ENCODE measurements at regions not wholly inside any gene's neighbourhood (a gene's known extent, or its start where the extent isn't known, plus 50 kb on each side); places are given as distances from the start of the nearest gene placed in this dataset.

GRCh38 chr6:105838171-105838570 is 248.0 kb upstream of the PRDM1 start:
- no peak for DNase-seq

- no peak for DNase-seq
Measured at GRCh38 chr6:105836889-105837288, 249.2 kb upstream of the PRDM1 start.

DNA sequence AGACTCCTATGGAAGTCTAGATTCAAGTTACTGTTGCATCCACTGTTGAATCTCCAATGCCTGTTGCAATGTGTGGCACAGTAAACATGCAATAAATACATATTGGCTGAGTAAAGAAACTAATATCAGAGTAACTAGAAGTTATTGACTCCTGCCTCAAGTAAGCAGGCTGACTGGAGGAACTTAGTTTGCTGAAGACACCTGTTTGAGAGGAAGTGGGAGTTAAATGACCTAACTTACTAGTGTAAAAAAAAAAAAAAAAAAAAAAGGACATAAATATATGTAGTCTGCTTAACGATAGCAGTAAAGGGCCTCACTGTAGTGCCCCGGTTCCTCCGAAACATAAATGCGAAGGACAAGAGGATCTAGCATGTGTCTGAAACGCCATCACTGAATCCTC is 249.8 kb upstream of the PRDM1 start:
- no peak for DNase-seq

- DNase-seq, result peak; percentile 31
Measured at GRCh38 chr6:105835373-105835772, 250.8 kb upstream of the PRDM1 start.

- no peak for DNase-seq
Measured at GRCh38 chr6:105833959-105834947, 251.9 kb upstream of the PRDM1 start.

DNA sequence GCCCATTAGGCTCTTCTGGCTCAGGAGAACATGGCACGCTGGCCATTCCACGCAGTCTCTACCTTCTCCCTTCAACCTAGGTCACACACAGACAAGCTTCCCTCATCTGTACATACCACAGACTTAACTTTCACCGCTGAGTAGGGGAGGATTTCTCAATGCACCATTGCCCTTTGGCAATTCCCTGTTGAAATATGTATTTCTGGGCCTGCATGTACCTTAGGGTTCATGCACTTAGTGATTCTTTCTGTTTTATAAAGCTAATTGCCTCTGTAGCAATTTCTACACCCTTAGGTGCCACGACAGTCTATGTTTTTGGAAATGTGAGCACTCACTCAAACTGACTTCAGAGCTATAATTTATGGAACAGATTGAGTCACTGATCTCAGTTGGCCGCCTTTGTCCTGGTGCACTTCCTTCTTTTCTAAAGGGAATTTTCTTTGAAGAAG is 253.8 kb upstream of the PRDM1 start:
- DNase-seq, result no peak

- no peak for DNase-seq
Measured at GRCh38 chr6:105831311-105832097, 254.6 kb upstream of the PRDM1 start.

DNA sequence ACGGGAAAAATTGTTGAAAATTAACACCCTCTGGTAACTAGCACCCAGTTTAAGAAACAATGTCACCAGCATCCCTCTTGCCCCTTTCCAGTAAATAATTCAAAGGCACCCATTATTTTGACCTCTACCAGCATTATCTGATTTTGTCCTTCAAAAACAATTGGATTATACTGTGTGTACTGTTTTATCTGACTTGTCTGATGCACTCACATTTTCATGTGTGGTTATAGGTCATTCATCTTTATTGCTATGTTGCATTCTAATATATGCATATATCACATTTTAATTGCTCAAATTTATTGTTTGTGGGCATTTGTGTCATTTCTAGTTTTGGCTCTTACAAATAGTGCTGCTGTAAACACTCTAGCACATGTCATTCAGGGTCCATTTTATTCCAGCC is 260.9 kb upstream of the PRDM1 start:
- no peak for DNase-seq

DNA sequence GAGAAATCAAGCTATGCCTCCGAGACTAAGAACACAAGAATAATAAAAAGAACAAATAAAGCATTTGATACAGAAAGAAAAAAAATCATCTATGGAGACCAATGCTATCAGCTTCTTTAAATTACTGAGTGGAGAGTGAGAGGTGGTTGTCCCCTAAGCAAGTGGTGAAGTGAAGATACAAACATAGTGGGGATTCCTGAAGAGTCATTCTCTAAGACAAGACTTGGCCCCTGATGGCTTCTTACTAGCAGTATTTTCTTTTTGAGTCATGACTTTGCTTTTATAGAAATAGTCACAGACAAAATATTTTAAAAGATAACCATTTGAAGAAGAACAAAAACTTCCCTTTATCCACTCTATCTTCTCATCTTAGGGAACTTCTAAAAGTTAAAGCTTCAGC is 261.4 kb upstream of the PRDM1 start:
- no peak for DNase-seq

DNA sequence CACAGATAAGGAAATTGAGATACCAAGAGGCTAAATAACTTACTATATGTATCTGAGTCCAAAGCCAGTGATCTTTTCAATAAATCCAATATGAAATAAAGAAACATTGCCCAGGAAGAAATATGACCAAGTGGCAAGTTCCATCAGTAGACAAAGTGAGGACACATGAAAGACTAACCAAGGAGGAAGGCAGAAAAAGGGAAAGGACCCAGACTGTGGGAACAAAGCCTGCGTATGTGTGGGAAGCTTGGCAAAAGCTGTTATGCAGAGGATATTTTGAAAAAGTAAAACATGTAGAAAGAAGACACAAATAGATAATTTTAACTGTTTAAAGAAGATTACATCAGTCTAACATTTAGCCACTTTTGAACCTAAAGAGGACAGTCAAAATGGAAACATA is 264.4 kb upstream of the PRDM1 start:
- no peak for DNase-seq

DNA sequence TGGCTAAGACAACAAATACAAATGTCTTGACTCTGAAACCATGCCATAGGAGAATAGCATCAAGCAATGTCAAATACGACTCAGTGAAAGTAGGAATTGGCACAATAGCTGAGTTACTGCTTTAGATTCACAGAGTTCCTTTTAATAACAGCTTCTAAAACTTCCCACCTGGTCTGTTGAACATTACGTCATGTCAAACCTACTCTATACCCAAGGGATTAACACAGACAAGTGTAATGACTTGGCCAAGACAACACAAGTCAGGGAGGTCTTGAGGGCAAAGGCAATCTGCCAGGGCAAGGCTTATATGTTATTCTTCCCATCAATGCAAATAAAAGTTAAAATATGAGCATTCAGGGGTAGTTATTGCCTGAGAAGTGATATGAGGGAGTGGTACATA is 265.1 kb upstream of the PRDM1 start:
- no peak for DNase-seq

DNA sequence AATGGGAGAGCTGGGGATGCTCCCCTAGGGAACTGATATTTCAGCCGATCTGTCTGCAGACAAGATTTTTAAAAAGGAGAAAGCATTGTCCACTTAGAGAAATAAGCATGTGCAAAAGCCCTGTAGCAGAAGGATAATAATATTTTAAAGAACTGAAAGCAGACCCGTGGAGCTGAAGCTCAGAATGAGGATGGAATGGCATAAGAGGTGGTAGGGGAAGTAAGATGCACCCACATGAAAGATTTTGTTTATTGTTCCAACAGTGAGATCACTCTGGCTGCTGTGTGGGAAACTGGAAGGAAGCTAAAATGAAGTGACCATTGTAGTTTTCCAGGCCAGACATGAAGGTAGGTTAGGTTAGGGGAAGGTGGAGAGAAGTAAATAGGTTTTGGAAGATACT is 266.4 kb upstream of the PRDM1 start:
- no peak for DNase-seq

GRCh38 chr6:105818505-105818904 is 267.6 kb upstream of the PRDM1 start:
- no peak for DNase-seq

GRCh38 chr6:105817961-105818360 is 268.2 kb upstream of the PRDM1 start:
- DNase-seq, result no peak

DNA sequence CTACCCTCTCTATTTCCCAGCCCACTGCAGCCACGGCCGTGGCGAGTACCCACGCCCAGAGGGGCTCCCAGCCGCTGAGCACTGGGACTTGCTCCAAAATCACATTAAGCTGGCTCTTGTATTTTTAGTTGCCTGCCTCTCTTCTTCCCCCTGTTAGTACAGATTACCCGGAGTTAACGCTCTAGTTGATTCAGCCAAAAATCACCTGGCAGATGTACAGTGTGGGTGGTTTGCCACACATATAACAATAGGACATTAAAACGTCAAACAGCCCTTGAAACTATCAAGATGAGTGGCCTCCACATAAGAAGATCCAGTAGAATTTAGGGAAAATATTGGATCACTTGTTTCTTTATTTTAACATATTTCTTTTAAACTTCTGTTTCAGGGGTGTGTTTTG is 268.8 kb upstream of the PRDM1 start:
- peak; percentile 45 for DNase-seq

GRCh38 chr6:105816847-105817246 is 269.3 kb upstream of the PRDM1 start:
- DNase-seq, result no peak

- DNase-seq, result peak; percentile 53
Measured at GRCh38 chr6:105815661-105816555, 270.2 kb upstream of the PRDM1 start.

DNA sequence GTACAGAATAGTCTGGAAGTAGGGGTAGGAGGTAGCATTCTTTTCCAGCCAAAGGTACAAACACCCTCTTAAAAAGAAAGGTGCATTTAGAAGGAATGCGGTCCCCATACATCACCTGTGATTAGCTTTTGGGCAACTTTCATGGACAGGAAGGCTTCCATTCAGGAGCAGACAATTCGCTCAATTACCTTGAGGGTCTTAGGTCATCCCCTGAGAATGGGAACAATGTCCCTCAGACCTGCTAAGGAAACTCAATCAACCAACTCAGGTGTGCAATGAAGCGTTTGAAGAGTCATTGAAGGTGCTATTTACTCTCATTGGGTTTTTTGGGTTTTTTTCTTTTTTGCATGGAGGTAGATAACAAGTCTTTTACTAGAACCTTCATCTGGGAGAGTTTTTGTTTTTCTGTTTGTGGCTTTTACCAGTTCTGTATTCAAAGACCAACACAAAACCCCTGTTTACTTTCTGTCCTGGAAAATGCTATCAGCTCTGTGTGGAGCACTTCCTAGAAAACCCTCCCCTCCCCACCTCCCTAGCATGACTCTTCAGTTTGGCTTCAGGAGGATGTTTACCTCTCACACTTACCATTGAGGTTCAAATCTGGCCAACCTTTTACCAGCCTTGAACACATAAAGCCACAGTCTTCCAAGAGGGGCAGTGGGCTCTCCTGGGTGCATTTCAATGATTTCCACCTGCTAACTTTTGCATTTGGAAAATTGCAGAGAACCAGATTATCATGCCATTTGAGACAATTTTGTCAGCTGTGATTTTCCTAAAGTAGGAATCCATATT is 271.2 kb upstream of the PRDM1 start:
- no peak for DNase-seq

GRCh38 chr6:105810922-105811482 is 275.1 kb upstream of the PRDM1 start:
- DNase-seq, result no peak

DNA sequence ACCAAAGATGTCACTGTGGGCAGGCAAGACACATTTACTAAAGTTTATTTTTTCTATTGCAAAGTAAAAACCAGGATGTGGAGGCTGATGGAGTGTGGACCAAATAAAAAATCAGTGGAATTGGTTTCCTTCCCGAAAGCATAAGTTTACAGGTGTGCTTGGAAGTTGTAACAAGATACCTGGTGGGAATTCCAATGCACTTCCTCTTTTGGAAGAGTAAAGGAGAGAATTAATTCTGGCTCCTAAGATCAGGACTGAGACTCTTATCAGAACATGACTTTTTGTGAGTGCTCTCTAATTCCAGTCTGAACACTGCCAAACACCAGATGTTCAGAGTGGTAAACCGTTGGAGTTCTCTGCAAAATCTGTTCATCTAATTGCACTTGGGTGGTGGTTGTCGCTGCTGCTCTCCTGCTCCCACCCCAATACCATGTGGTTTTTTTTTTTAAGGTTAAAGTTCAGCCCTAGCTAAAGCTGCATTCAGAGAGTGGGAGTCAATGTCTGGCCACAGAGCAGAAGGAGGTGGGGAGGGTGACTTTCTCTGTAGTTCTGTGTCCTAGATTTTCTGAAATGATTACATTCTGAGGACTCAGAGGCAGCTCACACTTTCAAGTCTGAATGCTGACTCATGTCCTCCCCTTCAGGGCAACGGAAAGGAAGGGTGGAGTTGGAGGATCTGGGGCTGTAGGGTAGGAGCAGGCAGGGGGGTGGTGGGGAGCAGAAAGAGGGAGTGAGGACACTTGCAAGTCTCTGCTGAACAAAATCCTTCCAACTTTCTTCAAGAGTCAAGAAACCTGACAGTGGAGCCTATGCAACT is 275.8 kb upstream of the PRDM1 start:
- DNase-seq, result peak; percentile 97

GRCh38 chr6:105808571-105808970 is 277.6 kb upstream of the PRDM1 start:
- DNase-seq, result no peak

All from DMS 273 treated with DMSO at 0.1 percent for 48 hours (cell line).